Right lobe of liver (tissue), 4 donors: ENCODE measurements at regions not wholly inside any gene's neighbourhood (a gene's known extent, or its start where the extent isn't known, plus 50 kb on each side); places are given as distances from the start of the nearest gene placed in this dataset.

ENCODE experiments used
- CTCF ChIP-seq, 4 donors: fragments of 200-600 bp in 3 of 4; fragments of 450-650 bp in 1 of 4; IDR thresholded peaks; one replicate each; pipeline versions ENCODE4 v1.5.1 to v1.8.0; 2016 to 2022; ENCODE audit warnings: antibody characterized with exemption in 4 of 4, mild to moderate bottlenecking in 2 of 4
- POLR2A ChIP-seq: fragments of 450-650 bp; IDR thresholded peaks from one replicate; pipeline ENCODE4 v1.6.1; 2017; ENCODE audit warnings: antibody characterized with exemption, mild to moderate bottlenecking
- donor health status: DM: no; HTN: no; CAD: no.
- donor health status: DM: no; HTN: no; CAD: no.
- donor health status: DM: no; HTN: yes; CAD: no.

GRCh38 chr3:154898443-154898842, 181.7 kb upstream of the MME start:
- TF ChIP-seq CTCF (IDR thresholded peaks at IDR 0.05) (no peak), POLR2A (no peak)
